GM18907 (cell line): ENCODE measurements at regions not wholly inside any gene's neighbourhood (a gene's known extent, or its start where the extent isn't known, plus 50 kb on each side); places are given as distances from the start of the nearest gene placed in this dataset.

Experiments used
- ATAC-seq: cut with Tn5 transposase; IDR thresholded peaks from one replicate; pipeline ENCODE4 v1.9.1; 2021; ENCODE audit warnings: mild to moderate bottlenecking, moderate library complexity; ENCODE audit not compliant: unreplicated experiment

- ATAC-seq, result no peak
These were observed 440.5 kb upstream of the SGCD start for GRCh38 chr5:155886311-155887031.

GRCh38 chr5:155895484-155895883, 431.5 kb upstream of the SGCD start:
- no peak for ATAC-seq

GRCh38 chr5:155897761-155898160, 429.2 kb upstream of the SGCD start:
- ATAC-seq, result no peak

- ATAC-seq, result no peak
These were observed 428.7 kb upstream of the SGCD start for GRCh38 chr5:155898284-155898683.

- no peak for ATAC-seq
These were observed 423.2 kb upstream of the SGCD start for GRCh38 chr5:155903791-155904190.

GRCh38 chr5:155905364-155905763, 421.6 kb upstream of the SGCD start:
- ATAC-seq, result no peak

- no peak for ATAC-seq
These were observed 420.9 kb upstream of the SGCD start for GRCh38 chr5:155906046-155906445.

GRCh38 chr5:155908543-155908942, 418.4 kb upstream of the SGCD start:
- no peak for ATAC-seq

- ATAC-seq, result no peak
These were observed 414.7 kb upstream of the SGCD start for GRCh38 chr5:155912291-155912690.

GRCh38 chr5:155914766-155915165, 412.2 kb upstream of the SGCD start:
- no peak for ATAC-seq

- ATAC-seq, result no peak
These were observed 411.4 kb upstream of the SGCD start for GRCh38 chr5:155915601-155916000.

GRCh38 chr5:155919126-155919525, 407.8 kb upstream of the SGCD start:
- ATAC-seq, result no peak

- ATAC-seq, result no peak
These were observed 407.2 kb upstream of the SGCD start for GRCh38 chr5:155919725-155920124.

GRCh38 chr5:155921621-155922020, 405.3 kb upstream of the SGCD start:
- no peak for ATAC-seq

GRCh38 chr5:155923784-155924183, 403.2 kb upstream of the SGCD start:
- no peak for ATAC-seq

- ATAC-seq, result no peak
These were observed 400.9 kb upstream of the SGCD start for GRCh38 chr5:155926031-155926430.

GRCh38 chr5:155926766-155927165, 400.2 kb upstream of the SGCD start:
- ATAC-seq, result no peak

- ATAC-seq, result no peak
These were observed 397.9 kb upstream of the SGCD start for GRCh38 chr5:155929112-155929511.

- ATAC-seq, result no peak
These were observed 392.0 kb upstream of the SGCD start for GRCh38 chr5:155934964-155935363.

- no peak for ATAC-seq
These were observed 391.2 kb upstream of the SGCD start for GRCh38 chr5:155935723-155936122.

- no peak for ATAC-seq
These were observed 390.2 kb upstream of the SGCD start for GRCh38 chr5:155936520-155937406.

- no peak for ATAC-seq
These were observed 388.9 kb upstream of the SGCD start for GRCh38 chr5:155938051-155938450.
